CD14-positive monocyte (primary cell): ENCODE measurements at regions not wholly inside any gene's neighbourhood (a gene's known extent, or its start where the extent isn't known, plus 50 kb on each side); places are given as distances from the start of the nearest gene placed in this dataset.

ENCODE experiments used
- DNase-seq, 3 donors: peaks; one replicate each; pipeline ENCODE4 v3.0.0-alpha.2; 2011 to 2022
- H2AFZ ChIP-seq: 2 replicates; pipeline ENCODE4 v1.6.0; 2012; ENCODE audit warnings: mild to moderate bottlenecking, low read depth, low read length, inconsistent platforms; ENCODE audit not compliant: insufficient read depth, poor library complexity, severe bottlenecking
- H3K27ac ChIP-seq, 2 donors: 1 replicate in 1 of 2; 2 replicates in 1 of 2; pipeline ENCODE4 v1.5.1; 2012 to 2013; ENCODE audit warnings: low read length in 2 of 2, control low read depth in 1 of 2, inconsistent platforms in 1 of 2, low read depth in 1 of 2, mild to moderate bottlenecking in 1 of 2
- H3K27me3 ChIP-seq, 2 donors: one replicate each; pipeline versions ENCODE4 v1.6.0 to v1.6.1; 2011 to 2013; ENCODE audit warnings: low read length in 2 of 2; ENCODE audit not compliant: control insufficient read depth in 2 of 2, insufficient read depth in 2 of 2
- H3K36me3 ChIP-seq, 2 donors: replicated peaks in 1 of 2; 1 replicate in 1 of 2; 2 replicates in 1 of 2; pipeline versions ENCODE4 v1.5.1 to v1.6.1; 2012 to 2013; ENCODE audit warnings: low read length in 2 of 2, control low read depth in 1 of 2, inconsistent platforms in 1 of 2, mild to moderate bottlenecking in 1 of 2; ENCODE audit not compliant: insufficient read depth in 2 of 2, control insufficient read depth in 1 of 2
- H3K4me1 ChIP-seq, 2 donors: 1 replicate in 1 of 2; 2 replicates in 1 of 2; pipeline versions ENCODE4 v1.5.1 to v1.6.1; 2012 to 2013; ENCODE audit warnings: low read length in 2 of 2, control low read depth in 1 of 2, inconsistent platforms in 1 of 2, mild to moderate bottlenecking in 1 of 2, moderate library complexity in 1 of 2; ENCODE audit not compliant: insufficient read depth in 2 of 2, control insufficient read depth in 1 of 2
- H3K4me2 ChIP-seq: replicated peaks from 2 replicates; pipeline ENCODE3; 2012; ENCODE audit warnings: low read length, moderate library complexity, mild to moderate bottlenecking; ENCODE audit not compliant: poor library complexity, severe bottlenecking; ENCODE audit errors: extremely low read depth
- H3K4me3 ChIP-seq, 3 experiments: fragments of 200-600 bp in 1 of 3; sonication (generic) in 1 of 3; replicated peaks in 1 of 3; 1 replicate in 2 of 3; 2 replicates in 1 of 3; pipeline ENCODE4 v1.5.1; 2011 to 2013; ENCODE audit warnings: low read length in 3 of 3, mild to moderate bottlenecking in 3 of 3, control low read depth in 2 of 3, low read depth in 2 of 3, inconsistent platforms in 1 of 3, moderate library complexity in 1 of 3
- H3K79me2 ChIP-seq: 2 replicates; pipeline ENCODE4 v1.6.0; 2012; ENCODE audit warnings: mild to moderate bottlenecking, control low read depth, inconsistent platforms, low read length, moderate library complexity; ENCODE audit not compliant: insufficient read depth
- H3K9ac ChIP-seq: 2 replicates; pipeline ENCODE4 v1.6.0; 2017; ENCODE audit warnings: low read length, mild to moderate bottlenecking; ENCODE audit not compliant: insufficient read depth, poor library complexity, severe bottlenecking
- H3K9me3 ChIP-seq, 2 donors: replicated peaks in 1 of 2; 1 replicate in 1 of 2; 2 replicates in 1 of 2; pipeline versions ENCODE4 v1.5.1 to v1.6.1; 2012 to 2013; ENCODE audit warnings: low read length in 2 of 2, control low read depth in 1 of 2; ENCODE audit not compliant: control insufficient read depth in 1 of 2, insufficient read depth in 1 of 2
- H4K20me1 ChIP-seq: 2 replicates; pipeline ENCODE4 v1.6.0; 2012; ENCODE audit warnings: mild to moderate bottlenecking, low read length, control low read depth, moderate library complexity; ENCODE audit not compliant: insufficient read depth
- H3K27ac Mint-ChIP-seq, 7 donors: one replicate each; pipeline ENCODE4 v1.8.0; 2020; ENCODE audit warnings: mild to moderate bottlenecking in 7 of 7, mixed read lengths in 7 of 7, moderate library complexity in 6 of 7, inconsistent platforms in 2 of 7
- H3K27me3 Mint-ChIP-seq, 3 donors: one replicate each; pipeline ENCODE4 v1.8.0; 2021 to 2022; ENCODE audit warnings: low read depth in 3 of 3, mild to moderate bottlenecking in 3 of 3, mixed read lengths in 3 of 3, moderate library complexity in 3 of 3, inconsistent platforms in 1 of 3
- H3K36me3 Mint-ChIP-seq, 2 donors: one replicate each; pipeline ENCODE4 v1.8.0; 2020; ENCODE audit warnings: mixed read lengths in 2 of 2, inconsistent platforms in 1 of 2, mild to moderate bottlenecking in 1 of 2
- H3K4me1 Mint-ChIP-seq: one replicate; pipeline ENCODE4 v1.8.0; 2020; ENCODE audit warnings: mild to moderate bottlenecking, mixed read lengths
- H3K4me3 Mint-ChIP-seq, 2 donors: one replicate each; pipeline ENCODE4 v1.8.0; 2020; ENCODE audit warnings: mild to moderate bottlenecking in 2 of 2, mixed read lengths in 2 of 2, moderate library complexity in 1 of 2
- H3K9me3 Mint-ChIP-seq, 7 donors: one replicate each; pipeline ENCODE4 v1.8.0; 2020 to 2022; ENCODE audit warnings: mixed read lengths in 7 of 7, mild to moderate bottlenecking in 6 of 7, moderate library complexity in 6 of 7, inconsistent platforms in 2 of 7
- CTCF ChIP-seq: fragments of 200-600 bp; IDR thresholded peaks from one replicate; pipeline ENCODE4 v1.8.0; 2022; ENCODE audit warnings: antibody characterized with exemption, mild to moderate bottlenecking
- WGBS: methylation state at CpG from one replicate; pipeline ENCODE4 v1.1.5; 2013; ENCODE audit warnings: missing lambda C conversion rate; ENCODE audit not compliant: insufficient coverage; 5-methylcytosine and 5-hydroxymethylcytosine counted together
- intact Hi-C, 2 donors: fragments of 100-400 bp; cut with micrococcal nuclease; formaldehyde crosslinking; loops; one replicate each; pipeline versions ENCODE4 v1.15.0 to v1.15.1; 2023

DNA sequence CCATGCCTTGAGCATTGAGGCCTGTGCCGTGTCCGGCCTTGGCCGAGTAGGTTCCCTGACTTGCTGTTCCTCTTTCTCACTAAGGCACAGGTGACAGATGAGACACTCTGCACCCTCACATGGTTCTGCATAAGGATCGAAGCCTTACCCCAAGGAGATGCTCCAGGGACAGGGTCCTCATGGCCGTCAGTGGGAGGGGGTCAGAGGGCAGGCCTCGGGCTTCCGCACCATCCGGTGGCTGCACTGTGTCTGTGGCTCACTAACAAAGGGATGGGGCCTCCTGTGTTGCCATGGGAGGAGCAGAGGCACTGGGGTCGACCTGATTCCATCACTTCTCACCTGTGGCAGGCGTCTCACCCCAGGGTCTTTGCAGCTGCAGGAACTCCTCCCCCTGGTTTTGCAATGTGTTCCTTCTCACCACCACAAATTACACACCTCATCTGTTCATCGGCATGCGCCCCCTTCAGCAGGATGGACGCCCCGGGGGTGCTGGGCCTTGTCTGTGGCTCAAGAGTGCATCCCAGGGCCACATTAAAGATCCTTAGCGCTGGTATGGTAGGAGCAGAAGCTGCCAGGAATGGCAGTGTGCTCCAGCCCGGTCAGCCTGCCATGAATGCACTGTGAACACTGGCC lies 113.3 kb upstream of the SOX1 start:
- no peaks in the 10 kb centered on the region for H3K36me3 ChIP-seq
- H3K4me3 ChIP-seq = no peak overlapping the region
- 86% methylated on average over 16 of the region's 16 CpGs for WGBS
- no peak overlapping the region for H2AFZ ChIP-seq
- no peak for TF ChIP-seq CTCF
- no peaks in the 10 kb centered on the region for H3K4me1 ChIP-seq
- Mint-ChIP-seq H3K4me1 (no peaks in the 10 kb centered on the region), H3K27ac (no peak overlapping the region), H3K36me3 (no peaks in the 10 kb centered on the region), H3K9me3 (peaks cover 9 to 36% (median 31%) of the 10 kb centered on the region in 7 donors), H3K4me3 (no peak overlapping the region), H3K27me3 (peaks cover 0 to 1% (median 0%) of the 10 kb centered on the region in 3 donors)
- intact Hi-C loops = no loop called here
- H3K27ac ChIP-seq = no peak overlapping the region
- H3K4me2 ChIP-seq = no peak overlapping the region
- H3K9me3 ChIP-seq = peaks cover 31 to 60% of the 10 kb centered on the region in 2 donors
- H3K79me2 ChIP-seq = no peaks in the 10 kb centered on the region
- no peaks in the 10 kb centered on the region for H4K20me1 ChIP-seq
- H3K27me3 ChIP-seq = no peaks in the 10 kb centered on the region
- H3K9ac ChIP-seq = no peak overlapping the region
- DNase-seq = no peak

GRCh38 chr13:111954661-111955411 lies 112.1 kb upstream of the SOX1 start:
- Mint-ChIP-seq H3K27me3 (peaks cover 0 to 1% (median 0%) of the 10 kb centered on the region in 3 donors), H3K4me1 (no peaks in the 10 kb centered on the region), H3K36me3 (no peaks in the 10 kb centered on the region), H3K27ac (no peak overlapping the region), H3K4me3 (no peak overlapping the region), H3K9me3 (peaks cover 5 to 30% (median 26%) of the 10 kb centered on the region in 7 donors)
- 91% methylated on average over 11 of the region's 18 CpGs for WGBS
- Histone ChIP-seq H4K20me1 (no peaks in the 10 kb centered on the region), H3K27me3 (no peaks in the 10 kb centered on the region), H3K79me2 (no peaks in the 10 kb centered on the region), H3K9me3 (peaks cover 24 to 49% of the 10 kb centered on the region in 2 donors), H3K36me3 (no peaks in the 10 kb centered on the region), H3K4me2 (no peak overlapping the region), H3K27ac (no peak overlapping the region), H3K9ac (no peak overlapping the region), H2AFZ (no peak overlapping the region), H3K4me1 (no peaks in the 10 kb centered on the region), H3K4me3 (no peak overlapping the region)
- DNase-seq = no peak
- intact Hi-C loops = no loop called here
- no peak for TF ChIP-seq CTCF
